Uterus (tissue), 2 donors: ENCODE measurements at regions not wholly inside any gene's neighbourhood (a gene's known extent, or its start where the extent isn't known, plus 50 kb on each side); places are given as distances from the start of the nearest gene placed in this dataset.

Experiments
- POLR2A ChIP-seq, 2 donors: fragments of 450-650 bp; IDR thresholded peaks; one replicate each; pipeline ENCODE4 v1.6.1; 2016; ENCODE audit warnings: antibody characterized with exemption in 2 of 2, mild to moderate bottlenecking in 1 of 2, moderate library complexity in 1 of 2
- TF ChIP-seq, protein P1 (sequence below), 4 experiments: fragments of 200-600 bp in 2 of 4; fragments of 450-650 bp in 2 of 4; sonication (generic) in 2 of 4; IDR thresholded peaks; one replicate each; pipeline ENCODE4 v1.5.1; 2016 to 2019; ENCODE audit warnings: antibody characterized with exemption in 4 of 4, mild to moderate bottlenecking in 2 of 4, moderate library complexity in 1 of 4

- TF ChIP-seq, protein P1, sequence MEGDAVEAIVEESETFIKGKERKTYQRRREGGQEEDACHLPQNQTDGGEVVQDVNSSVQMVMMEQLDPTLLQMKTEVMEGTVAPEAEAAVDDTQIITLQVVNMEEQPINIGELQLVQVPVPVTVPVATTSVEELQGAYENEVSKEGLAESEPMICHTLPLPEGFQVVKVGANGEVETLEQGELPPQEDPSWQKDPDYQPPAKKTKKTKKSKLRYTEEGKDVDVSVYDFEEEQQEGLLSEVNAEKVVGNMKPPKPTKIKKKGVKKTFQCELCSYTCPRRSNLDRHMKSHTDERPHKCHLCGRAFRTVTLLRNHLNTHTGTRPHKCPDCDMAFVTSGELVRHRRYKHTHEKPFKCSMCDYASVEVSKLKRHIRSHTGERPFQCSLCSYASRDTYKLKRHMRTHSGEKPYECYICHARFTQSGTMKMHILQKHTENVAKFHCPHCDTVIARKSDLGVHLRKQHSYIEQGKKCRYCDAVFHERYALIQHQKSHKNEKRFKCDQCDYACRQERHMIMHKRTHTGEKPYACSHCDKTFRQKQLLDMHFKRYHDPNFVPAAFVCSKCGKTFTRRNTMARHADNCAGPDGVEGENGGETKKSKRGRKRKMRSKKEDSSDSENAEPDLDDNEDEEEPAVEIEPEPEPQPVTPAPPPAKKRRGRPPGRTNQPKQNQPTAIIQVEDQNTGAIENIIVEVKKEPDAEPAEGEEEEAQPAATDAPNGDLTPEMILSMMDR (IDR thresholded peaks at IDR 0.05), result no peak
- TF ChIP-seq POLR2A (IDR thresholded peaks at IDR 0.05), result no peak
Observed at GRCh38 chr21:35349376-35350080, 300.4 kb upstream of the RUNX1 start.
